ENCODE measurements at regions not wholly inside any gene's neighbourhood (a gene's known extent, or its start where the extent isn't known, plus 50 kb on each side); places are given as distances from the start of the nearest gene placed in this dataset.

DNA sequence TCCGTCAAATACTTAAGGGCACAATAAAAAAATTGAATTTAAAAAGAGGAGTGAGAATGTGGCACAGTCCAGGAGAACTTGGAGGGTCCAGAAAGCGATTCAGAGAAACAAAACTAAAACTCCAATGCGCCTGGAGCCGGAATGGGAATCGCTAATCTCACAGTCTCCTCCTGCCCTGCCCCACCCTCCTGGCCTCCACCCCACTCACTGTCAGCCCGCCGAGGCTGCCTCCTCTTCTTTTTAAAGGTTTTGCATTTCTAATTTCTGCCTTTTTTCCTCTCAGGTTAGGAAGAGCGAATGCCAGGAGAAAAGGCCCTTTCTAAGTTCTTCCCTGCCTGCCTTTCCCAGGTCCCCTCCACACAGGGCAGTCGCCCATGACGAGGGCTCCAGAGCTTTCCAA lies 135.3 kb downstream of the ZBTB18 start:
- TF ChIP-seq, protein P1, sequence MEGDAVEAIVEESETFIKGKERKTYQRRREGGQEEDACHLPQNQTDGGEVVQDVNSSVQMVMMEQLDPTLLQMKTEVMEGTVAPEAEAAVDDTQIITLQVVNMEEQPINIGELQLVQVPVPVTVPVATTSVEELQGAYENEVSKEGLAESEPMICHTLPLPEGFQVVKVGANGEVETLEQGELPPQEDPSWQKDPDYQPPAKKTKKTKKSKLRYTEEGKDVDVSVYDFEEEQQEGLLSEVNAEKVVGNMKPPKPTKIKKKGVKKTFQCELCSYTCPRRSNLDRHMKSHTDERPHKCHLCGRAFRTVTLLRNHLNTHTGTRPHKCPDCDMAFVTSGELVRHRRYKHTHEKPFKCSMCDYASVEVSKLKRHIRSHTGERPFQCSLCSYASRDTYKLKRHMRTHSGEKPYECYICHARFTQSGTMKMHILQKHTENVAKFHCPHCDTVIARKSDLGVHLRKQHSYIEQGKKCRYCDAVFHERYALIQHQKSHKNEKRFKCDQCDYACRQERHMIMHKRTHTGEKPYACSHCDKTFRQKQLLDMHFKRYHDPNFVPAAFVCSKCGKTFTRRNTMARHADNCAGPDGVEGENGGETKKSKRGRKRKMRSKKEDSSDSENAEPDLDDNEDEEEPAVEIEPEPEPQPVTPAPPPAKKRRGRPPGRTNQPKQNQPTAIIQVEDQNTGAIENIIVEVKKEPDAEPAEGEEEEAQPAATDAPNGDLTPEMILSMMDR (IDR thresholded peaks at IDR 0.05): no peak
- intact Hi-C loops (cut with DNase I): no loop called here
- no peak overlapping the region for H3K4me3 ChIP-seq
- DNase-seq: no peak
- WGBS, 3 donors: 81 to 86% (median 82%) methylated on average over 10 of the region's 10 CpGs
- no peaks in the 10 kb centered on the region for H3K36me3 ChIP-seq (ENCODE audit: insufficient read depth in 1 of 2, low read depth in 1 of 2)
- H3K9me3 ChIP-seq: no peaks in the 10 kb centered on the region
- H3K27me3 ChIP-seq (ENCODE audit: insufficient read depth in 3 of 3, low read length in 2 of 3): no peaks in the 10 kb centered on the region
- H3K4me1 ChIP-seq: no peaks in the 10 kb centered on the region
- no peak overlapping the region for H3K27ac ChIP-seq
- ATAC-seq: peak in 2 of 4 donors; percentile 11 to 42

DNA sequence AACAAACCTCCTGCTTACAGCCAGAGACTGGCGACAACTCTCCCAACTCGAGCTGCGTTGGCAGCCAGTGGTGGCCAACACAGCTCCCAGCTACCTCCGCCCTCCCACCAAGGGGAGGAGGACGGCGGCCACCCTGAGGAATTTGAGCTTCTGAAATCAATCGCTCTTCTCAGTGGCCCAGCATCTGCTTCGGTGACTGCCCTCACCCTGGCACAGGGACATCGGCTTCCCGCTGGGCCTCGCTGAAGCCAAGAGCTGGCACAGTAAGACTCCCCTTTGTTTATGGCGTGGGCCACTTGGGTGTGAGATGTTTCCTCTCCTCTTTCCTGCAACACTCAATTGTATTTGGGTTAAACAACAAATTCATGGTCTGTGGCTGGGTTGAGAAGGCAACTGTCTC lies 136.2 kb downstream of the ZBTB18 start:
- Histone ChIP-seq H3K27ac (no peak overlapping the region), H3K36me3 (ENCODE audit: insufficient read depth in 1 of 2, low read depth in 1 of 2) (no peaks in the 10 kb centered on the region), H3K4me1 (no peaks in the 10 kb centered on the region), H3K9me3 (no peaks in the 10 kb centered on the region), H3K4me3 (no peak overlapping the region), H3K27me3 (ENCODE audit: insufficient read depth in 3 of 3, low read length in 2 of 3) (no peaks in the 10 kb centered on the region)
- ATAC-seq (peak; percentile 55 to 90 (median 66)), DNase-seq (no peak)
- WGBS, 3 donors: 23 to 39% (median 31%) methylated on average over 12 of the region's 12 CpGs
- intact Hi-C loops (cut with DNase I): no loop called here
- TF ChIP-seq, protein P1 (IDR thresholded peaks at IDR 0.05): no peak

DNA sequence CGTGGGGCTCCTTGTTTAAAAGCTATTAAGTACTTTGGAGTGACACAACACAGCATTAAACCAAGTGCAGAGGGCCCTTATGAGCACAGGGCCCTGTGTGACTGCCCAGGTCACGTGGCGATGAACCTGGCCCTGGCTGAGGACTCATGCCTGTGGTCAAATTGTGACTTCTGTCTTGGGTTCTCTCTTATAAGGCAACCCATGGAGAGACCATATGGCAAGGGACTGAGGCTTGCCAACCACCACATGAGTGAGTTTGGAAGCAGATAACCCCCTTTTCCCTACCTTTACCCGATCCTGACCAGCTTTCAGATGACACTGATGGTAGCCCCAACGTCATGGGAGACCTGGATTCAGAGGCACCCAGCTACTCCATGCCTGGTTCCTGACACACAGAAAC lies 140.5 kb downstream of the ZBTB18 start:
- DNase-seq: no peak
- ATAC-seq: no peak
- Histone ChIP-seq H3K4me3 (no peak overlapping the region), H3K4me1 (no peaks in the 10 kb centered on the region), H3K27me3 (ENCODE audit: insufficient read depth in 3 of 3, low read length in 2 of 3) (no peaks in the 10 kb centered on the region), H3K36me3 (ENCODE audit: insufficient read depth in 1 of 2, low read depth in 1 of 2) (no peaks in the 10 kb centered on the region), H3K9me3 (no peaks in the 10 kb centered on the region), H3K27ac (no peak overlapping the region)
- intact Hi-C loops (cut with DNase I): no loop called here
- WGBS, 3 donors: 80 to 90% (median 88%) methylated on average over 5 of the region's 5 CpGs
- TF ChIP-seq, protein P1 (IDR thresholded peaks at IDR 0.05): no peak

DNA sequence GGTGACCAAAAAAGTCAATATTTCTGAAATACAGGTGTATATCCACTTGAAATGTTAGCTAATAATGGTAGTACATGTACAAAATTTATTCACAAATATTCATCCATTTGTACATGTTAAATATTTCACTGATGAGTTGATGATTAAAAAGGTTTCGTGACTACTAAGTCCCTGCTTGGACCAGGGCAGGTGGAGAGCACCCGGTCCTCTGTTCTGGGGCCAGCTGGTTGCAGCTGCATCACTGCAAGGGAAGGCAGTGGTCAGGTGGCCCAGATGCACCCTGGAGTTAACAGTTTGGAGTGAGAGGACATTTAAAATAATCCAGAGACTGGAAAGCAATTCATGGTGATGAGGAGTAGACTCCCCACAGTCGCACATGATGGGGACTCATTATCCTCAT lies 141.2 kb downstream of the ZBTB18 start:
- Histone ChIP-seq H3K9me3 (no peaks in the 10 kb centered on the region), H3K27me3 (ENCODE audit: insufficient read depth in 3 of 3, low read length in 2 of 3) (no peaks in the 10 kb centered on the region), H3K27ac (no peak overlapping the region), H3K36me3 (ENCODE audit: insufficient read depth in 1 of 2, low read depth in 1 of 2) (no peaks in the 10 kb centered on the region), H3K4me1 (no peaks in the 10 kb centered on the region), H3K4me3 (no peak overlapping the region)
- TF ChIP-seq, protein P1 (IDR thresholded peaks at IDR 0.05): no peak
- 70 to 71% (median 70%) methylated on average over 3 of the region's 3 CpGs for WGBS, 3 donors
- no peak for ATAC-seq
- DNase-seq: no peak
- intact Hi-C loops (cut with DNase I): no loop called here

DNA sequence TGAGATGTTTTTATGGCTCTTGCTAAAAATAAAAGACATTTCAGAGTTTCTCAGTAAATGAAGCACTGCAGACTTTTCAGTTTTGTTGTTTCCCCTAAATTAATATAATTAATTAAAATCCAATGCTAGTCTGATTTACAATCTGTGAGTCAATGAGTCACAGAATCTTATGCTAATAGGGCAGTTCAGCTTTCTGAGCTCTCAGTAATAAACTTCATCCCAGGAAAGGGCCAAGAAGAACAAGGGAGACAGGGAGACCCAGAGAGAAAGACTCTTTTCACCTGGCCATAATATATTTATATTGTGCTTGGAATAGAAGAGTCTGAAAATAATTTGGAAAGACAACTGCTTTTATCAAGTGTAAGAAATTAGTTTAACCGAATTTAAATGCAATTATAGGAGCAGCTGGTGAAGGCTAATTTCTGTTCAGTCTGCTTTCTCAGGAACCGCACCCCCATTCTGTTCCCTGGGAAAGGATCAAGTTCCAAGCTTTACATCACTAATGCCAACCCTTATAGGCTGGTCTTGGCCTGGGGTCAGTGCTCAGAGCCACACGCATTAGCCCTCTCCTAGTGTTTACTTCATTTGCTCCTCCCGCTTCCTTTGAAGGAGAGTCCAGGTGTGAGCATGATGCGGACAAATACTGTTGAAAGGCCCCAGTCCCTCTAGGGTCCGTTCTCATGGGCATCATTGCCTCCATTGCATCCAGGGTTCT lies 145.6 kb downstream of the ZBTB18 start:
- no peaks in the 10 kb centered on the region for H3K4me1 ChIP-seq
- no peak overlapping the region for H3K4me3 ChIP-seq
- TF ChIP-seq, protein P1 (IDR thresholded peaks at IDR 0.05): no peak
- no peaks in the 10 kb centered on the region for H3K36me3 ChIP-seq (ENCODE audit: insufficient read depth in 1 of 2, low read depth in 1 of 2)
- H3K27ac ChIP-seq: no peak overlapping the region
- DNase-seq: no peak
- 73 to 84% (median 78%) methylated on average over 6 of the region's 6 CpGs for WGBS, 3 donors
- no peaks in the 10 kb centered on the region for H3K9me3 ChIP-seq
- ATAC-seq: no peak
- H3K27me3 ChIP-seq (ENCODE audit: insufficient read depth in 3 of 3, low read length in 2 of 3): no peaks in the 10 kb centered on the region
- intact Hi-C loops (cut with DNase I): no loop called here
